Activated CD8-positive, alpha-beta memory T cell treated with anti-CD3 and anti-CD28 coated beads for 24 hours (primary cell): ENCODE measurements at regions not wholly inside any gene's neighbourhood (a gene's known extent, or its start where the extent isn't known, plus 50 kb on each side); places are given as distances from the start of the nearest gene placed in this dataset.

Experiments used
- DNase-seq: peaks from one replicate; pipeline ENCODE4 v3.0.0-alpha.2; 2020

- DNase-seq: no peak
These were observed 209.5 kb upstream of the TWIST2 start for GRCh38 chr2:238638100-238638981.

GRCh38 chr2:238638982-238639628 lies 208.8 kb upstream of the TWIST2 start:
- no peak for DNase-seq

GRCh38 chr2:238640486-238640885 lies 207.4 kb upstream of the TWIST2 start:
- no peak for DNase-seq

- DNase-seq: no peak
These were observed 204.9 kb upstream of the TWIST2 start for GRCh38 chr2:238642973-238643372.

- no peak for DNase-seq
These were observed 204.4 kb upstream of the TWIST2 start for GRCh38 chr2:238643400-238643907.

- no peak for DNase-seq
These were observed 203.5 kb upstream of the TWIST2 start for GRCh38 chr2:238644095-238645081.

- DNase-seq: no peak
These were observed 202.8 kb upstream of the TWIST2 start for GRCh38 chr2:238645095-238645494.

- DNase-seq: no peak
These were observed 202.2 kb upstream of the TWIST2 start for GRCh38 chr2:238645716-238646115.

GRCh38 chr2:238646281-238646680 lies 201.6 kb upstream of the TWIST2 start:
- no peak for DNase-seq

GRCh38 chr2:238646803-238647202 lies 201.1 kb upstream of the TWIST2 start:
- no peak for DNase-seq

GRCh38 chr2:238649123-238649522 lies 198.8 kb upstream of the TWIST2 start:
- no peak for DNase-seq

- DNase-seq: peak; percentile 44
These were observed 197.9 kb upstream of the TWIST2 start for GRCh38 chr2:238649936-238650518.

GRCh38 chr2:238650536-238650935 lies 197.3 kb upstream of the TWIST2 start:
- no peak for DNase-seq

- peak; percentile 30 for DNase-seq
These were observed 196.4 kb upstream of the TWIST2 start for GRCh38 chr2:238651306-238652052.

GRCh38 chr2:238652053-238652770 lies 195.7 kb upstream of the TWIST2 start:
- DNase-seq: peak; percentile 38

- DNase-seq: peak; percentile 24
These were observed 195.1 kb upstream of the TWIST2 start for GRCh38 chr2:238652771-238653157.

GRCh38 chr2:238653431-238654109 lies 194.3 kb upstream of the TWIST2 start:
- DNase-seq: peak; percentile 24

GRCh38 chr2:238654479-238655197 lies 193.2 kb upstream of the TWIST2 start:
- peak; percentile 24 for DNase-seq

- DNase-seq: no peak
These were observed 192.6 kb upstream of the TWIST2 start for GRCh38 chr2:238655198-238655860.
